Body of pancreas (tissue), 4 donors: ENCODE measurements at regions not wholly inside any gene's neighbourhood (a gene's known extent, or its start where the extent isn't known, plus 50 kb on each side); places are given as distances from the start of the nearest gene placed in this dataset.

Experiments
- CTCF ChIP-seq, 7 experiments: fragments of 450-650 bp in 4 of 7; fragments of 200-600 bp in 3 of 7; sonication (generic) in 3 of 7; IDR thresholded peaks; one replicate each; pipeline ENCODE4 v1.5.1; 2016 to 2019; ENCODE audit warnings: antibody characterized with exemption in 7 of 7
- POLR2A ChIP-seq, 3 donors: fragments of 450-650 bp; IDR thresholded peaks; one replicate each; pipeline ENCODE4 v1.6.1; 2016; ENCODE audit warnings: antibody characterized with exemption in 3 of 3, mild to moderate bottlenecking in 2 of 3

GRCh38 chr3:124063197-124063909 lies 71.4 kb upstream of the ROPN1 start:
- no peak for TF ChIP-seq CTCF (IDR thresholded peaks at IDR 0.05)
- TF ChIP-seq POLR2A (IDR thresholded peaks at IDR 0.05), result no peak
